GM12878 (cell line): ENCODE measurements at regions not wholly inside any gene's neighbourhood (a gene's known extent, or its start where the extent isn't known, plus 50 kb on each side); places are given as distances from the start of the nearest gene placed in this dataset.

Source experiments
- CHD2 ChIP-seq: IDR thresholded peaks from 2 replicates; pipeline ENCODE4 v1.6.1; 2011; ENCODE audit warnings: low read depth, low read length, improper control_type of control experiment, borderline replicate concordance
- EED ChIP-seq: sonication (generic); IDR thresholded peaks from 2 replicates; pipeline ENCODE4 v1.6.1; 2016; ENCODE audit warnings: antibody characterized with exemption, low read depth
- ETV6 ChIP-seq, 2 experiments: fragments of 450-650 bp in 1 of 2; IDR thresholded peaks in 1 of 2; conservative IDR thresholded peaks in 1 of 2; 2 replicates each; pipeline ENCODE4 v1.6.1; 2014; ENCODE audit warnings: antibody characterized with exemption in 1 of 2, borderline replicate concordance in 1 of 2, low read depth in 1 of 2, mild to moderate bottlenecking in 1 of 2, moderate library complexity in 1 of 2
- GABPA ChIP-seq: IDR thresholded peaks from 2 replicates; pipeline ENCODE4 v1.6.1; 2014; ENCODE audit warnings: antibody characterized with exemption, low read depth, mild to moderate bottlenecking, inconsistent platforms
- GATAD2B ChIP-seq: fragments of 450-650 bp; conservative IDR thresholded peaks from 2 replicates; pipeline ENCODE4 v1.6.1; 2017; ENCODE audit warnings: low read depth, mild to moderate bottlenecking, moderate library complexity
- KAT2A ChIP-seq: conservative IDR thresholded peaks from 2 replicates; pipeline ENCODE4 v1.6.1; 2011; ENCODE audit warnings: low read depth, low read length; ENCODE audit not compliant: control insufficient read depth
- MXI1 ChIP-seq: fragments of 150-350 bp; IDR thresholded peaks from 2 replicates; pipeline ENCODE4 v1.6.1; 2011; ENCODE audit warnings: low read depth, mild to moderate bottlenecking, inconsistent platforms, low read length, improper control_type of control experiment
- POU2F2 ChIP-seq: IDR thresholded peaks from 3 replicates; pipeline ENCODE4 v1.6.1; 2011; ENCODE audit warnings: low read depth, mild to moderate bottlenecking, low read length, borderline replicate concordance
- SP1 ChIP-seq: IDR thresholded peaks from one replicate; pipeline ENCODE4 v1.6.1; 2011; ENCODE audit warnings: low read depth, low read length
- SREBF2 ChIP-seq: IDR thresholded peaks from 2 replicates; pipeline ENCODE4 v1.6.1; 2012; ENCODE audit warnings: mild to moderate bottlenecking, low read length
- ZBED1 ChIP-seq: IDR thresholded peaks from 2 replicates; pipeline ENCODE4 v1.6.1; 2016; ENCODE audit warnings: borderline replicate concordance
- ZNF384 ChIP-seq: IDR thresholded peaks from 2 replicates; pipeline ENCODE4 v1.6.1; 2012; ENCODE audit warnings: low read depth, mild to moderate bottlenecking, low read length, improper control_type of control experiment, borderline replicate concordance
- TF ChIP-seq, protein P1 (sequence below): fragments of 450-650 bp; IDR thresholded peaks from 2 replicates; pipeline ENCODE4 v1.6.1; 2017; ENCODE audit warnings: mild to moderate bottlenecking, moderate library complexity
- TF ChIP-seq, protein P2 (sequence below): fragments of 450-650 bp; IDR thresholded peaks from 2 replicates; pipeline ENCODE4 v1.6.1; 2016; ENCODE audit warnings: mild to moderate bottlenecking, moderate library complexity, borderline replicate concordance
- TF ChIP-seq, protein P3 (sequence below): fragments of 450-650 bp; formaldehyde crosslinking; IDR thresholded peaks from 2 replicates; pipeline ENCODE4 v1.4.0; 2020; ENCODE audit warnings: mild to moderate bottlenecking, moderate library complexity
- TF ChIP-seq, protein P4 (sequence below): fragments of 450-650 bp; IDR thresholded peaks from 2 replicates; pipeline ENCODE4 v1.6.1; 2017; ENCODE audit warnings: borderline replicate concordance

DNA sequence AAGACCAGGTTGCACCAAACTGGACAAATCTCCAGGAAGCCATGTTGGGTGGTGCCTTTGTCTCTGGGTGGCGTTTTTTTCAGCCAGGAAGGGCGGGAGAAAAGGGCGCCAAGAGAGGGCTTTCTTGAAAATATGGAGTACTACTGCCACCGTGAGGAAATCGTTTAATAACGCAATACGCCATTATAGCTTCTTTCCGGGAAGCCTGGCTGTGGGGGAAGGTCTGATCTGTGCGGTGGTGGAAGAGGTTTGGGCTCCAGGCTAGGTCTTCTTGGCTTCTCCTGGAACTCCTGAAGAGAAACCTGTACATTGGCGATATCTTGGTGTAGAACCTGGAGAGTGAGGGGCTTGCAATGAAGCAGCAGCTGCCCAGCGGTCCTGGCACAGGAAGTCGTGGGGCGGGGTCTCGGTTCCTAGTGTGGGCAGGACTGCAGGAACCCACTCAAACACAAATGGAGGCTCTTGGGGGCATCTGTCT, 202.7 kb downstream of the OR13H1 start (continued):
- TF ChIP-seq, protein P1, sequence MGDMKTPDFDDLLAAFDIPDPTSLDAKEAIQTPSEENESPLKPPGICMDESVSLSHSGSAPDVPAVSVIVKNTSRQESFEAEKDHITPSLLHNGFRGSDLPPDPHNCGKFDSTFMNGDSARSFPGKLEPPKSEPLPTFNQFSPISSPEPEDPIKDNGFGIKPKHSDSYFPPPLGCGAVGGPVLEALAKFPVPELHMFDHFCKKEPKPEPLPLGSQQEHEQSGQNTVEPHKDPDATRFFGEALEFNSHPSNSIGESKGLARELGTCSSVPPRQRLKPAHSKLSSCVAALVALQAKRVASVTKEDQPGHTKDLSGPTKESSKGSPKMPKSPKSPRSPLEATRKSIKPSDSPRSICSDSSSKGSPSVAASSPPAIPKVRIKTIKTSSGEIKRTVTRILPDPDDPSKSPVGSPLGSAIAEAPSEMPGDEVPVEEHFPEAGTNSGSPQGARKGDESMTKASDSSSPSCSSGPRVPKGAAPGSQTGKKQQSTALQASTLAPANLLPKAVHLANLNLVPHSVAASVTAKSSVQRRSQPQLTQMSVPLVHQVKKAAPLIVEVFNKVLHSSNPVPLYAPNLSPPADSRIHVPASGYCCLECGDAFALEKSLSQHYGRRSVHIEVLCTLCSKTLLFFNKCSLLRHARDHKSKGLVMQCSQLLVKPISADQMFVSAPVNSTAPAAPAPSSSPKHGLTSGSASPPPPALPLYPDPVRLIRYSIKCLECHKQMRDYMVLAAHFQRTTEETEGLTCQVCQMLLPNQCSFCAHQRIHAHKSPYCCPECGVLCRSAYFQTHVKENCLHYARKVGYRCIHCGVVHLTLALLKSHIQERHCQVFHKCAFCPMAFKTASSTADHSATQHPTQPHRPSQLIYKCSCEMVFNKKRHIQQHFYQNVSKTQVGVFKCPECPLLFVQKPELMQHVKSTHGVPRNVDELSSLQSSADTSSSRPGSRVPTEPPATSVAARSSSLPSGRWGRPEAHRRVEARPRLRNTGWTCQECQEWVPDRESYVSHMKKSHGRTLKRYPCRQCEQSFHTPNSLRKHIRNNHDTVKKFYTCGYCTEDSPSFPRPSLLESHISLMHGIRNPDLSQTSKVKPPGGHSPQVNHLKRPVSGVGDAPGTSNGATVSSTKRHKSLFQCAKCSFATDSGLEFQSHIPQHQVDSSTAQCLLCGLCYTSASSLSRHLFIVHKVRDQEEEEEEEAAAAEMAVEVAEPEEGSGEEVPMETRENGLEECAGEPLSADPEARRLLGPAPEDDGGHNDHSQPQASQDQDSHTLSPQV = peak; percentile 78; the same call in 1 of the 2 replicates
- TF ChIP-seq KAT2A = no peak
- no peak for TF ChIP-seq SREBF2
- peak; percentile 22 for TF ChIP-seq SP1
- TF ChIP-seq POU2F2 = peak; percentile 34; the same call in 1 of the 3 replicates
- TF ChIP-seq ZBED1 = peak; percentile 25; the same call in 1 of the 2 replicates
- TF ChIP-seq GATAD2B = no peak
- TF ChIP-seq, protein P2, sequence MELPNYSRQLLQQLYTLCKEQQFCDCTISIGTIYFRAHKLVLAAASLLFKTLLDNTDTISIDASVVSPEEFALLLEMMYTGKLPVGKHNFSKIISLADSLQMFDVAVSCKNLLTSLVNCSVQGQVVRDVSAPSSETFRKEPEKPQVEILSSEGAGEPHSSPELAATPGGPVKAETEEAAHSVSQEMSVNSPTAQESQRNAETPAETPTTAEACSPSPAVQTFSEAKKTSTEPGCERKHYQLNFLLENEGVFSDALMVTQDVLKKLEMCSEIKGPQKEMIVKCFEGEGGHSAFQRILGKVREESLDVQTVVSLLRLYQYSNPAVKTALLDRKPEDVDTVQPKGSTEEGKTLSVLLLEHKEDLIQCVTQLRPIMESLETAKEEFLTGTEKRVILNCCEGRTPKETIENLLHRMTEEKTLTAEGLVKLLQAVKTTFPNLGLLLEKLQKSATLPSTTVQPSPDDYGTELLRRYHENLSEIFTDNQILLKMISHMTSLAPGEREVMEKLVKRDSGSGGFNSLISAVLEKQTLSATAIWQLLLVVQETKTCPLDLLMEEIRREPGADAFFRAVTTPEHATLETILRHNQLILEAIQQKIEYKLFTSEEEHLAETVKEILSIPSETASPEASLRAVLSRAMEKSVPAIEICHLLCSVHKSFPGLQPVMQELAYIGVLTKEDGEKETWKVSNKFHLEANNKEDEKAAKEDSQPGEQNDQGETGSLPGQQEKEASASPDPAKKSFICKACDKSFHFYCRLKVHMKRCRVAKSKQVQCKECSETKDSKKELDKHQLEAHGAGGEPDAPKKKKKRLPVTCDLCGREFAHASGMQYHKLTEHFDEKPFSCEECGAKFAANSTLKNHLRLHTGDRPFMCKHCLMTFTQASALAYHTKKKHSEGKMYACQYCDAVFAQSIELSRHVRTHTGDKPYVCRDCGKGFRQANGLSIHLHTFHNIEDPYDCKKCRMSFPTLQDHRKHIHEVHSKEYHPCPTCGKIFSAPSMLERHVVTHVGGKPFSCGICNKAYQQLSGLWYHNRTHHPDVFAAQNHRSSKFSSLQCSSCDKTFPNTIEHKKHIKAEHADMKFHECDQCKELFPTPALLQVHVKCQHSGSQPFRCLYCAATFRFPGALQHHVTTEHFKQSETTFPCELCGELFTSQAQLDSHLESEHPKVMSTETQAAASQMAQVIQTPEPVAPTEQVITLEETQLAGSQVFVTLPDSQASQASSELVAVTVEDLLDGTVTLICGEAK = peak; percentile 57; the same call in 1 of the 2 replicates
- peak; percentile 53; the same call in 1 of the 2 replicates for TF ChIP-seq CHD2
- TF ChIP-seq EED = peak; percentile 54; the same call in 1 of the 2 replicates
- TF ChIP-seq ZNF384 = peak; percentile 100
- no peak for TF ChIP-seq MXI1
- TF ChIP-seq, protein P3, sequence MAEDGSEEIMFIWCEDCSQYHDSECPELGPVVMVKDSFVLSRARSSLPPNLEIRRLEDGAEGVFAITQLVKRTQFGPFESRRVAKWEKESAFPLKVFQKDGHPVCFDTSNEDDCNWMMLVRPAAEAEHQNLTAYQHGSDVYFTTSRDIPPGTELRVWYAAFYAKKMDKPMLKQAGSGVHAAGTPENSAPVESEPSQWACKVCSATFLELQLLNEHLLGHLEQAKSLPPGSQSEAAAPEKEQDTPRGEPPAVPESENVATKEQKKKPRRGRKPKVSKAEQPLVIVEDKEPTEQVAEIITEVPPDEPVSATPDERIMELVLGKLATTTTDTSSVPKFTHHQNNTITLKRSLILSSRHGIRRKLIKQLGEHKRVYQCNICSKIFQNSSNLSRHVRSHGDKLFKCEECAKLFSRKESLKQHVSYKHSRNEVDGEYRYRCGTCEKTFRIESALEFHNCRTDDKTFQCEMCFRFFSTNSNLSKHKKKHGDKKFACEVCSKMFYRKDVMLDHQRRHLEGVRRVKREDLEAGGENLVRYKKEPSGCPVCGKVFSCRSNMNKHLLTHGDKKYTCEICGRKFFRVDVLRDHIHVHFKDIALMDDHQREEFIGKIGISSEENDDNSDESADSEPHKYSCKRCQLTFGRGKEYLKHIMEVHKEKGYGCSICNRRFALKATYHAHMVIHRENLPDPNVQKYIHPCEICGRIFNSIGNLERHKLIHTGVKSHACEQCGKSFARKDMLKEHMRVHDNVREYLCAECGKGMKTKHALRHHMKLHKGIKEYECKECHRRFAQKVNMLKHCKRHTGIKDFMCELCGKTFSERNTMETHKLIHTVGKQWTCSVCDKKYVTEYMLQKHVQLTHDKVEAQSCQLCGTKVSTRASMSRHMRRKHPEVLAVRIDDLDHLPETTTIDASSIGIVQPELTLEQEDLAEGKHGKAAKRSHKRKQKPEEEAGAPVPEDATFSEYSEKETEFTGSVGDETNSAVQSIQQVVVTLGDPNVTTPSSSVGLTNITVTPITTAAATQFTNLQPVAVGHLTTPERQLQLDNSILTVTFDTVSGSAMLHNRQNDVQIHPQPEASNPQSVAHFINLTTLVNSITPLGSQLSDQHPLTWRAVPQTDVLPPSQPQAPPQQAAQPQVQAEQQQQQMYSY (CRISPR knock-in tag) = no peak
- 0 out of 4 replicates have a peak, but pooled peaks of 1 of the 2 experiments have one; percentile 30 for TF ChIP-seq ETV6 (conservative IDR thresholded peaks at IDR 0.05 in 1 of 2, IDR thresholded peaks at IDR 0.05 in 1 of 2; ENCODE audit: borderline replicate concordance in 1 of 2, low read depth in 1 of 2)
- TF ChIP-seq, protein P4, sequence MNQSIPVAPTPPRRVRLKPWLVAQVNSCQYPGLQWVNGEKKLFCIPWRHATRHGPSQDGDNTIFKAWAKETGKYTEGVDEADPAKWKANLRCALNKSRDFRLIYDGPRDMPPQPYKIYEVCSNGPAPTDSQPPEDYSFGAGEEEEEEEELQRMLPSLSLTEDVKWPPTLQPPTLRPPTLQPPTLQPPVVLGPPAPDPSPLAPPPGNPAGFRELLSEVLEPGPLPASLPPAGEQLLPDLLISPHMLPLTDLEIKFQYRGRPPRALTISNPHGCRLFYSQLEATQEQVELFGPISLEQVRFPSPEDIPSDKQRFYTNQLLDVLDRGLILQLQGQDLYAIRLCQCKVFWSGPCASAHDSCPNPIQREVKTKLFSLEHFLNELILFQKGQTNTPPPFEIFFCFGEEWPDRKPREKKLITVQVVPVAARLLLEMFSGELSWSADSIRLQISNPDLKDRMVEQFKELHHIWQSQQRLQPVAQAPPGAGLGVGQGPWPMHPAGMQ = no peak
- peak; percentile 52; the same call in 1 of the 2 replicates for TF ChIP-seq GABPA
